GM23248 (cell line): ENCODE measurements at regions not wholly inside any gene's neighbourhood (a gene's known extent, or its start where the extent isn't known, plus 50 kb on each side); places are given as distances from the start of the nearest gene placed in this dataset.
"Not testable (repeated sequence)": the region's sequence is repeated elsewhere in the genome, so short reads cannot be mapped to it uniquely, and the experiment has no call there.

Source experiments
- EZH2 ChIP-seq: fragments of 200-600 bp; sonication (generic); IDR thresholded peaks from 2 replicates; pipeline ENCODE4 v1.6.1; 2018; ENCODE audit warnings: antibody characterized with exemption, mild to moderate bottlenecking; ENCODE audit not compliant: insufficient read depth, poor library complexity, severe bottlenecking
- EZH2phosphoT487 ChIP-seq: fragments of 200-600 bp; sonication (generic); IDR thresholded peaks from 2 replicates; pipeline ENCODE4 v1.6.1; 2018; ENCODE audit warnings: antibody characterized with exemption, moderate library complexity, mild to moderate bottlenecking, low read depth; ENCODE audit not compliant: insufficient read depth

DNA sequence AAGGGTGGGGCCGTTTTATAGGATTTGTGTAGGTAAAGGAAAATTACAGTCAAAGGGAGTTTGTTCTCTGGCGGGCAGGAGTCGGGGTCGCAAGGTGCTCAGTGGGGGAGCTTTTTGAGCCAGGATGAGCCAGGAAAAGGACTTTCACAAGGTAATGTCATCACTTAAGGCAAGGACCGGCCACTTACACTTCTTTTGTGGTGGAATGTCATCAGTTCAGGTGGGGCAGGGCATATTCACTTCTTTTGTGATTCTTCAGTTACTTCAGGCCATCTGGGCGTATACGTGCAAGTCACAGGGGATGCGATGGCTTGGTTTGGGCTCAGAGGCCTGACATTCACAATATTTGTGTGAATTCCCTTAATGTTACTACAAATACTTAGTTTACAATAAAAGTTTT is 88.2 kb upstream of the MAP3K7 start:
- not testable (repeated sequence) for TF ChIP-seq EZH2, EZH2phosphoT487
